ENCODE measurements at regions not wholly inside any gene's neighbourhood (a gene's known extent, or its start where the extent isn't known, plus 50 kb on each side); places are given as distances from the start of the nearest gene placed in this dataset.
"Not testable (repeated sequence)": the region's sequence is repeated elsewhere in the genome, so short reads cannot be mapped to it uniquely, and the experiment has no call there.

GRCh38 chr1:78301141-78301540 is 189.6 kb upstream of the PTGFR start:
- no peak for DNase-seq

DNA sequence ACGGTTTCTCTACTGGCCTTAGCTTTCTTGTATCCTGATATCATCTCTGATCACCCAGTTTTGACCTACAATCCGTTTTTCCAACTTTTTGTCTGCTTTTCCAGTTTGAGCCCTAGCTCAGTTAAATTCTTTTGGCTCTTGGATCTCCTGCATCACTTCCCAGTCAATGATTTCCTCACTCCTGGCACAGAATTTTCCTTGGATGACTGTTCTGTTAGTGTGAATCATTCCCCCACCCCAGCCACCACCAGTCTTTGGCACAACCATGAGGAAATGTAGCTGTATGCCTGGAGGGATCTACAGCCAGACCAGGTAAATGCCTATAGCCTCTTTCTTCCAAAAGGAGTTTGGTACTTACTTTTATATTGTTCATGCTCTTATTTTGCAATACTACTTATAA is 187.2 kb upstream of the PTGFR start:
- no peak for DNase-seq

DNA sequence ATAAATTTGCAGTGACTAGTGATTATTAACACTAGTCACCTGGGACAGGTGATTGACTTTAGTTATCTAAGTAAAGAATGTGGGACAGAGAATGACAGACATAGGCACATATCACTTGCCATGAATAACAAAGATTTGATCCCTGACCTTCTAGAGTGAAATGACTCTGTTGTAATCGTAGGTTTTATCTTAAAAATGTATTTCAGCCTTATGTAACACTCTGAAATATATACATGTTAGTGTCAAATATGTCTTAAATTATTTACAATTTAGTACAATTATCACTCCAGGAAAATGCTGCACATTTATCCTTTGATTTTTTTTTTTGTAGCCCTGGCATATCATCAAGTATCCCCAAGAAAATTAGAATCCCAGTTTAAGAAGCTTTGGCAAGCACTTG is 186.4 kb upstream of the PTGFR start:
- no peak for DNase-seq

GRCh38 chr1:78304761-78305160 is 186.0 kb upstream of the PTGFR start:
- DNase-seq = no peak

DNA sequence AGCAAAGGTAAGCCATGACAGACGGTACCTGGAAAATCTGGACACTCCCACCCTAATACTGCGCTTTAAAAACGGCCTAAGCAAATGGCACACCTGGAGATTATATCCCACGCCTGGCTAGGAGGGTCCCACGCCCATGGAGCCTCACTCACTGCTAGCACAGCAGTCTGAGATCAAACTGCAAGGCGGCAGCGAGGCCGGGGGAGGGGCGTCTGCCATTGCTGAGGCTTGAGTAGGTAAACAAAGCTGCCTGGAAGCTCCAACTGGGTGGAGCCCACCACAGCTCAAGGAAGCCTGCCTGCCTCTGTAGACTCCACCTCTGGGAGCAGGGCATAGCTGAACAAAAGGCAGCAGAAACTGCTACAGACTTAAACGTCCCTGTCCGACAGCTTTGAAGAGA is 180.5 kb upstream of the PTGFR start:
- not testable (repeated sequence) for DNase-seq

- DNase-seq = no peak
These were observed 172.8 kb upstream of the PTGFR start for GRCh38 chr1:78318011-78318410.

- DNase-seq = no peak
These were observed 171.2 kb upstream of the PTGFR start for GRCh38 chr1:78319603-78320002.

DNA sequence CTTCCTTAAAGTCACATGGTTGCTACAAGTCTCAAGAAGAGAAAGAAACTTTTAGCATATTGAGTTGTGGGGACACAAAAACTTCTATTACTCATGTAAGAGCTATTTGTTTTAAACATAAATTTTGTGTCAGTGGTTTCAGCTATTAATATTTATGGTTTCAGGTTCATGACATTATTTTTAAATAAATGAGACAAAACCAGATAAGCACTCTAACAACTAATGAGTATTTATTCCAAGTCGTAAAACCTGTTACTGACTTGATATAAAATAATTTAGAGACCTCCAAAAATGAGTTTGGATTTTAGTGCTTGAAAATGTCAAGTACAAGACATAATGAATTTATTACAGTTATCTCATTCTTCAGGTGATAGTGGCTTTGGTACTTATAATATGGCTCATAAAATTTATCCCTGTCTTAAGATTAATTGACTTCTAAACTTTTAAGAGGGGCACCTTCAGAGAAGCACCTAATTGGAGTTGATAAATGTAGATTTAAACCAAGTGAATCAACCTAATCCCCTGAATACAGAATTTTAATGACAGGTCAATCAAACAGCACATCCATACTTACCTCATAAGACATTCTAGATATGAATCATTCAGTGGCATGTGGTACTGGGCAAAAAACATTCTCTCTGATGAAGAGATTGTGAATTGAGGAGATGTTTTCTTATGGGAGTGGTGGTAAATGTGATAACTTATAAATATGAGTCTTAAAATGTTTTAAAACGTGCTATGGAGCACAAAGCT is 167.7 kb upstream of the PTGFR start:
- no peak for DNase-seq

- DNase-seq = peak; percentile 9
These were observed 165.5 kb upstream of the PTGFR start for GRCh38 chr1:78325293-78325692.

DNA sequence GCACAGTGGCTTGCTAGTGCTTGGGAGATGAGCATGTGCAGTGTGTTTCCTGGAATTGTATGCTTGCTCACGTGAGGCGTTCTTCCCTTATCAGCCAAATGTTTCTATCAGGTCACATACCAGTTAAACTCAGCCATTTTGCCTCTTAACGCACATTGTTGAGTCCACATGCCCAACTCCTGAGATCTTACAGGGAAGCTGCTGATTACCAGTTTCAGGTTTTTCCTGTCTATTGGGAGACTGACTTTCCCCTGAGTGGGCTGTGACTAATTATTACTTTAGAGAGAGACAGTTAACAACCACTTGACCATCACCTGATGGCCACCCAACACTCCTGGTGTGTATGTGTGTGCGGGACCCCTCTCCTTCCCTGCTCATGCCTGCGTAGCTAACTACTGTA is 161.3 kb upstream of the PTGFR start:
- DNase-seq = no peak

GRCh38 chr1:78331799-78332198 is 159.0 kb upstream of the PTGFR start:
- DNase-seq = no peak

GRCh38 chr1:78333502-78333901 is 157.3 kb upstream of the PTGFR start:
- DNase-seq = peak; percentile 69

DNA sequence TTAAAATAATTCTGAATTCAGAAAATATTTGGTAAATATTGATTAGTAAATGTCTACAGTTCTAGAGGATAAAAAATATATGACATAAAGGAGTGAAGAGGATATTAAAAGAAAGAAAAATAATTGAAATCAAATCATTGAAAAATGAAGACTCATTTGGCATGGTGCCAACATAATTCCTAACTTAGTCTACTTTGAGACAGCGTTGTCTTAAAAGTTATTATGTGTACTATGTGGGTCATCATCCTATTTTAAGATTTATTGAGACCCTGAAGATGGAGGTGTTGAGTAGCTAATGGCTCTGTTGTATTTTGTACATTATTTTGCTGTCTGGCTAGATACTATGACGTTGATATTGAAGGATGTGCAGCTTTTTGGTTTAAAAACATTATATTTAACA is 156.7 kb upstream of the PTGFR start:
- DNase-seq = no peak

DNA sequence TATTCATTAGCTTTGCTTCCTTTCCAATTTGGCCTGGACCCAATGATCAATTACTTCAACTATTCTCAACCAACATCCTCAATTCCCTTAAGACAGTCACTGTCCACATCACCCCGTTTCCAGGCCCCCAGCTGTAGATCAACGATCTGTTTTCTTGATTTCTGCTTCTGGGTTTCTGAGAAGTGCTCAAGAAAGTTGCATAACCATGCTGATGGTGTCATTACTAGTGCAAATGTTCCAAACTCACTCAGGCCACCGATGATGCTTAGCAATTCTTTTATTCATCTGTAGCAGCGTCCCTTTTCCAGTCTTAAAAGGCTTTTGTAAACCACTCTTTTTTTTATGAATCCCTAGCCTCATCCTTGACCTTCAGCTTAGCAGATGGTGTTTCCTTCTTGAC is 155.8 kb upstream of the PTGFR start:
- no peak for DNase-seq

DNA sequence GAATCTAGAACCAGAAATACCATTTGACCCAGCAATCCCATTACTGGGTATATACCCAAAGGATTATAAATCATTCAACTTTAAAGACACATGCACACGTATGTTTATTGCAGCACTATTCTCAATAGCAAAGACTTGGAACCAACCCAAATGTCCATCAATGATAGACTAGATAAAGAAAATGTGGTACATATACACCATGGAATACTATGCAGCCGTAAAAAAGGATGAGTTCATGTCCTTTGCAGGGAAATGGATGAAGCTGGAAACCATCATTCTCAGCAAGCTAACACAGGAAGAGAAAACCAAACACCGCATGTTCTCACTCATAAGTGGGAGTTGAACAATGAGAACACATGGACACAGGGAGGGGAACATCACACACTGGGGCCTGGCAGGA is 154.0 kb upstream of the PTGFR start:
- not testable (repeated sequence) for DNase-seq

DNA sequence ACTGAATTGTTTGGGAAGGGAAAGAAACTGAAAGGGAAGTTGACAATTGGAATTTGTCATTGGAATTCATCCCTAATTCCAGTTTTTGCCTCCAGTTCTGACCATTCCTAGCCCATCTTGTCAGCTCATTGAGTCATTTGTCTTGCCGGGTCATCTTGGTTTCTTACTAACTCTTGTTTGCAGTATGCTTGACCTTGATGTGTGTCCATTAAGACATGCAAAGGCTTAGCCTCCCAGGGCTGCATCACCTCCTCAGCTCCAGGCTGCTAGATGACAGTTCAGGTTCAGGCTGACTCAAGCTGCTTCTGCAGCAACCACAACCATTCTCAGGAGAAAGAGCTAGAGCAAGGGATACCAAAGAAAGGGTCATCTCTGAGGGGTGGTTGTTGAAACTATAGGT is 151.3 kb upstream of the PTGFR start:
- no peak for DNase-seq

DNA sequence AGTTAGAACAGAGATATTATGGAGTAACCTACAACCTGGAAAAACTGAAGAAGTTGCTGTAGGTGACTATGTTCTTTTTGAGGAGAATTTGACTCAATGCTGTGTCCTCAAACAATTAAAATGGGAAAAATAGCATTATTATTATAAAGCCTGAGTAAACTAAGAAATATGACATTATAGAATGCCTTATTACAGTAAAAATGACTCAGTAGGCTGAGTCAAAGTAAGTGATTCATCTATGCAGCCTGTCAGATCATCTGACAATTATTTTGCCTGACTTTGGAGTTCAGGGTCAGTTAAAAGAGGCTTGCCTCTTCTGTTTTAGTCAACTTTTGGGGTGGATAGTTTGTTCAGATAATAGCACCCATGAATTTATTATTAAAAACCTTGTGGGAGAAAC is 150.8 kb upstream of the PTGFR start:
- DNase-seq = no peak

- DNase-seq = no peak
These were observed 142.1 kb upstream of the PTGFR start for GRCh38 chr1:78348496-78349284.

- DNase-seq = no peak
These were observed 139.1 kb upstream of the PTGFR start for GRCh38 chr1:78351551-78352216.

DNA sequence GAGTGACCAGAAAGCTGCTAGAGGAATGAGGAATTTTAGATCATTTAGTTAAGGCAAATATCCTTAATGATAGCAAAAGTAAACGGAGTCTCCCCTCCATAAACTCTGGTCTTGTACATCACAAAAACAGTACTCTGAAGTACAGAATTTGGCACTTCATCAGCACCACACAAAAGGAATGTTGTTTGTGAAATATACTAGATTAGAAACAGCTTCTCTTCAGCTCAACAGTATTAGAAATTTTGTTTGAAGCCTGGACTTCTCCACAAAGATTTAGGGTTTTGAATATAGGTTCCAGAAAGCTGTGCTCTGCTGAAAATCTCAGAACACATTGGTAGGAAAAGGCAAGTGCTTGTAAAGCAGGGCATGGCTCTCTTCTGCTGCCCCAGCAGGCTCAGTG is 135.1 kb upstream of the PTGFR start:
- no peak for DNase-seq

GRCh38 chr1:78358165-78358564 is 132.6 kb upstream of the PTGFR start:
- DNase-seq = no peak

GRCh38 chr1:78359666-78360065 is 131.1 kb upstream of the PTGFR start:
- DNase-seq = no peak

DNA sequence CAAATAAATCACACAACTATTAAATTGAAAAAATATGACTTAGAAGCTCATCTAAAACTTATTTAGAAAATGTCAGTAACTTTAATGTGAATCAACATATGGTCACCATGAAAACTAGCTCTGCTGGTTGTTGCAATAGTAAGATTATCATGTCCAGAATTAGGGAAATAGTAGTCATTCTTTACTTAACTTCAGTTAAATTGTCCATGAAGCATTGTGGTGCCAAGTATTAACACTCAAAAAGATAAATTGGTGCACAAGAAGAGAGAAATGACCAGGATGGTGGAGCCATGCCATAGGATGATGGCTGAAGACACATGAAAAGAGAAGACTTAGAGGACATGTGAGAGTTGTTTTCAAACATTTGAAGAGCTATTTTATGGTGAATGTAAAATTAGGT is 130.2 kb upstream of the PTGFR start:
- no peak for DNase-seq

DNA sequence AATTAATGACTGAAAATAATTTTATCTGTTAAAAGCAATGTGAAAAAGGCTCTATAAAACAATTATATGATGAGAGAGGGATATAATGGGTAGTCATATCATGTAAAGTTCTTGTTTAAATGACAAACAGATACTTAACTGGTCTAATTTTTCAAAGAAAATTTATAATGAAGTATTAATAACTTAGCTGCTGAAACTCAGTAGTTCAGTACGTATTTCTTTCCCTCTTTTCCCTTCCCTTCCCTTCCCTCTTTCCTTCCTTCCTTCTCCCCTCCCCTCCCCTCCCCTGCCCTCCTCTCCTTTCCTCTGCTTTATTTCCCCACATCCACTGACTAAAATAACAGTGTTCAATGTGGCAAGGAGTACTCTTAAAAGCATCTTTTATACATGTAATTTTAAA is 123.1 kb upstream of the PTGFR start:
- no peak for DNase-seq

Data from DMS53 (cell line).